A673 (cell line): ENCODE measurements at regions not wholly inside any gene's neighbourhood (a gene's known extent, or its start where the extent isn't known, plus 50 kb on each side); places are given as distances from the start of the nearest gene placed in this dataset.
A peak's percentile ranks its signal among the peaks of the same experiment; 100 is the strongest.
"Not testable (repeated sequence)": the region's sequence is repeated elsewhere in the genome, so short reads cannot be mapped to it uniquely, and the experiment has no call there.

Source experiments
- BruUV-seq: library from RNA; stranded (reverse); fragments of 400-500 nt; replicated peaks from 2 replicates; lab custom pipeline; 2021; lab: Mats Ljungman, UMichigan
- CTCF ChIA-PET: fragments of 300-600 bp; sonication (Branson Sonifier 250); formaldehyde crosslinking; loops from one replicate; lab custom pipeline; 2022; ENCODE audit warnings: antibody characterized with exemption; lab: Charles Lee
- POLR2A ChIA-PET: fragments of 300-600 bp; sonication (Branson Sonifier 250); formaldehyde crosslinking; loops from one replicate; lab custom pipeline; 2022; ENCODE audit warnings: antibody characterized with exemption; ENCODE audit not compliant: low non-redundant PET; lab: Charles Lee
- DNase-seq: peaks from one replicate; pipeline ENCODE4 v3.0.0-alpha.2; 2015; ENCODE audit warnings: low spot score
- H3K27ac ChIP-seq: fragments of 200-600 bp; sonication (generic); 2 replicates; pipeline ENCODE4 v1.5.1; 2016; ENCODE audit warnings: mixed run types, low read depth, mild to moderate bottlenecking, mixed read lengths, antibody characterized with exemption, low read length; ENCODE audit not compliant: poor library complexity, severe bottlenecking
- H3K27me3 ChIP-seq: fragments of 200-600 bp; sonication (generic); replicated peaks from 2 replicates; pipeline ENCODE4 v1.6.1; 2017; ENCODE audit warnings: mixed run types, low read depth, mild to moderate bottlenecking, mixed read lengths, antibody characterized with exemption, low read length; ENCODE audit not compliant: insufficient read depth, poor library complexity
- H3K36me3 ChIP-seq: fragments of 200-600 bp; sonication (generic); 2 replicates; pipeline ENCODE4 v1.6.1; 2016; ENCODE audit warnings: mixed run types, mild to moderate bottlenecking, mixed read lengths, antibody characterized with exemption, low read length; ENCODE audit not compliant: insufficient read depth, poor library complexity, severe bottlenecking
- H3K4me1 ChIP-seq: fragments of 200-600 bp; sonication (generic); 2 replicates; pipeline ENCODE4 v1.6.1; 2017; ENCODE audit warnings: mixed run types, mild to moderate bottlenecking, mixed read lengths, antibody characterized with exemption, low read length; ENCODE audit not compliant: insufficient read depth, poor library complexity, severe bottlenecking
- H3K4me3 ChIP-seq: fragments of 200-600 bp; sonication (generic); 2 replicates; pipeline ENCODE4 v1.5.1; 2016; ENCODE audit warnings: low read depth, mixed run types, mild to moderate bottlenecking, mixed read lengths, low read length; ENCODE audit not compliant: poor library complexity, severe bottlenecking
- H3K9me3 ChIP-seq: fragments of 200-600 bp; sonication (generic); 2 replicates; pipeline ENCODE4 v1.6.1; 2016; ENCODE audit warnings: mixed run types, low read depth, mild to moderate bottlenecking, mixed read lengths, antibody characterized with exemption, low read length; ENCODE audit not compliant: poor library complexity, severe bottlenecking
- EZH2 ChIP-seq: fragments of 200-600 bp; sonication (generic); IDR thresholded peaks from 2 replicates; pipeline ENCODE4 v1.6.1; 2017; ENCODE audit warnings: borderline replicate concordance, low read depth, mild to moderate bottlenecking, mixed read lengths, antibody characterized with exemption, low read length; ENCODE audit not compliant: poor library complexity, severe bottlenecking
- intact Hi-C: fragments of 100-400 bp; cut with micrococcal nuclease; formaldehyde crosslinking; loops from one replicate; pipeline ENCODE4 v1.10.0; 2022; ENCODE audit not compliant: unreplicated experiment
- TF ChIP-seq, protein P1 (sequence below): fragments of 300-800, 200-600 bp; sonication (generic); conservative IDR thresholded peaks from 2 replicates; pipeline ENCODE4 v1.5.1; 2017; ENCODE audit warnings: low read depth, mild to moderate bottlenecking, antibody characterized with exemption, low read length, moderate library complexity, mixed read lengths

DNA sequence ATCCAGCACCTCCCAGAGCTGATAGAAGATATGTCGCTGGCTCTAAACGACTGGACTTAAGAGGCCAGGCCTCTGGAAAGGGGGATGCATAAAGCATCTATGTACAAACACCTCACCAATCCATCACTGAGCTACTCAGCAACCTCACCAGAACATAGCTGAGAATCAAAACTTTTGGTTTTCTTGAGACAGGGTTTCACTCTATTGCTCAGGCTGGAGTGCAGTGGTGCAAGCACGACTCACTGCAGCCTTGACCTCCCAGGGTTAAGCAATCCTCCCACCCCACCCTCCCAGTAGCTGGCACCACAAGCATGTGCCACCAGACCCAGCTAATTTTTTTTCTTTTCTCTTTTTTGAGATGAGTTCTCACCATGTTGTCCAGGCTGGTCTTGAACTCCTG is 62.9 kb upstream of the MSH6 start:
- ChIA-PET POLR2A (no interaction called here), CTCF (no interaction called here)
- H3K27me3 ChIP-seq, result no peaks in the 10 kb centered on the region
- H3K4me3 ChIP-seq, result no peak overlapping the region
- DNase-seq, result no peak
- no peaks in the 10 kb centered on the region for H3K36me3 ChIP-seq
- BruUV-seq, result no TSS peak
- H3K9me3 ChIP-seq, result no peaks in the 10 kb centered on the region
- TF ChIP-seq EZH2, result no peak
- TF ChIP-seq, protein P1, sequence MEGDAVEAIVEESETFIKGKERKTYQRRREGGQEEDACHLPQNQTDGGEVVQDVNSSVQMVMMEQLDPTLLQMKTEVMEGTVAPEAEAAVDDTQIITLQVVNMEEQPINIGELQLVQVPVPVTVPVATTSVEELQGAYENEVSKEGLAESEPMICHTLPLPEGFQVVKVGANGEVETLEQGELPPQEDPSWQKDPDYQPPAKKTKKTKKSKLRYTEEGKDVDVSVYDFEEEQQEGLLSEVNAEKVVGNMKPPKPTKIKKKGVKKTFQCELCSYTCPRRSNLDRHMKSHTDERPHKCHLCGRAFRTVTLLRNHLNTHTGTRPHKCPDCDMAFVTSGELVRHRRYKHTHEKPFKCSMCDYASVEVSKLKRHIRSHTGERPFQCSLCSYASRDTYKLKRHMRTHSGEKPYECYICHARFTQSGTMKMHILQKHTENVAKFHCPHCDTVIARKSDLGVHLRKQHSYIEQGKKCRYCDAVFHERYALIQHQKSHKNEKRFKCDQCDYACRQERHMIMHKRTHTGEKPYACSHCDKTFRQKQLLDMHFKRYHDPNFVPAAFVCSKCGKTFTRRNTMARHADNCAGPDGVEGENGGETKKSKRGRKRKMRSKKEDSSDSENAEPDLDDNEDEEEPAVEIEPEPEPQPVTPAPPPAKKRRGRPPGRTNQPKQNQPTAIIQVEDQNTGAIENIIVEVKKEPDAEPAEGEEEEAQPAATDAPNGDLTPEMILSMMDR, result no peak
- no peak overlapping the region for H3K27ac ChIP-seq
- intact Hi-C loops, result no loop called here
- no peaks in the 10 kb centered on the region for H3K4me1 ChIP-seq

DNA sequence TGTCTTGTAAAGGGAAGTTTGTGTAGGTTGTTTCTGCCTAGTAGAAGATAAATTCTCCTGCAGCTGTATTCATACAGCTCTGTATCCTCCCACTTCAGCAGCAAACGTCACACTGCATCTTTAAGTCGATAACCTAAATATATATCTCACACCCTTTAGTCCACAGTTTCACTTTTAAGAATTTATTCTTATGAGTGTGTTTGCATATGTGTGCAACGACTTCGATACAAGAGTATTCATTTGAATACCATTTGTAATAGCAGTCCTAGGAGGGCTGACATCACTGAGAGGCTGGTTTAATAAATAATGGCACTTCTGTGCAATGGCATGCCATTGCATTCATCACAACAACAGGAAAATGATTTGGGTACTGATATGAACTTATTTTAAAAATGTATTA is 63.8 kb upstream of the MSH6 start:
- Histone ChIP-seq H3K27me3 (no peaks in the 10 kb centered on the region), H3K4me3 (no peak overlapping the region), H3K9me3 (no peaks in the 10 kb centered on the region), H3K27ac (no peak overlapping the region), H3K4me1 (no peaks in the 10 kb centered on the region), H3K36me3 (no peaks in the 10 kb centered on the region)
- BruUV-seq, result no TSS peak
- TF ChIP-seq, protein P1, result no peak
- TF ChIP-seq EZH2, result no peak
- DNase-seq, result no peak
- POLR2A ChIA-PET, result no interaction called here
- CTCF ChIA-PET, result no interaction called here
- intact Hi-C loops, result no loop called here

- BruUV-seq, H3K9me3 ChIP-seq, POLR2A ChIA-PET, H3K4me1 ChIP-seq, H3K36me3 ChIP-seq, CTCF ChIA-PET, intact Hi-C loops, H3K27me3 ChIP-seq, H3K4me3 ChIP-seq, H3K27ac ChIP-seq: not testable (repeated sequence)
- peak; percentile 12 for DNase-seq
Observed at GRCh38 chr2:47716307-47716706, 66.6 kb upstream of the MSH6 start.

- POLR2A ChIA-PET, result no interaction called here
- no TSS peak for BruUV-seq
Observed at GRCh38 chr2:47715552-47715951, 67.4 kb upstream of the MSH6 start.

More at GRCh38 chr2:47715552-47715951, 67.4 kb upstream of the MSH6 start:
- no peak for DNase-seq
- Histone ChIP-seq H3K27me3 (no peaks in the 10 kb centered on the region), H3K36me3 (no peaks in the 10 kb centered on the region), H3K27ac (no peak overlapping the region), H3K9me3 (no peaks in the 10 kb centered on the region), H3K4me3 (no peak overlapping the region), H3K4me1 (no peaks in the 10 kb centered on the region)
- intact Hi-C loops, result no loop called here
- CTCF ChIA-PET, result no interaction called here
- TF ChIP-seq, protein P1, result no peak
- no peak for TF ChIP-seq EZH2
